GM13976 (cell line): ENCODE measurements at regions not wholly inside any gene's neighbourhood (a gene's known extent, or its start where the extent isn't known, plus 50 kb on each side); places are given as distances from the start of the nearest gene placed in this dataset.
A peak's percentile ranks its signal among the peaks of the same experiment; 100 is the strongest.
"Not testable (repeated sequence)": the region's sequence is repeated elsewhere in the genome, so short reads cannot be mapped to it uniquely, and the experiment has no call there.

ENCODE experiments used
- DNase-seq: peaks from one replicate; pipeline ENCODE4 v3.0.0; 2012; ENCODE audit warnings: low spot score
- CTCF ChIP-seq: IDR thresholded peaks from 2 replicates; pipeline ENCODE4 v1.5.1; 2012; ENCODE audit warnings: borderline replicate concordance, mild to moderate bottlenecking; ENCODE audit not compliant: insufficient read depth; ENCODE audit errors: extremely low read depth, missing control alignments, control extremely low read depth
- in situ Hi-C: fragments of 300-500 bp; cut with MboI; formaldehyde crosslinking; loops from one replicate; pipeline ENCODE4 v1.12.0; 2022; ENCODE audit warnings: low sequenced_read_pairs, mixed read lengths, inconsistent platforms; ENCODE audit not compliant: unreplicated experiment

- DNase-seq: no peak
- TF ChIP-seq CTCF: no peak
- in situ Hi-C loops: no loop called here
These were observed 64.1 kb upstream of the MMS22L start for GRCh38 chr6:97347111-97347510.

GRCh38 chr6:97361286-97361685, 78.3 kb upstream of the MMS22L start:
- no peak for DNase-seq
- TF ChIP-seq CTCF: no peak
- in situ Hi-C loops: no loop called here

- in situ Hi-C loops: no loop called here
- TF ChIP-seq CTCF: no peak
- DNase-seq: no peak
These were observed 81.3 kb upstream of the MMS22L start for GRCh38 chr6:97364327-97364726.

- DNase-seq, in situ Hi-C loops: not testable (repeated sequence)
These were observed 99.1 kb upstream of the MMS22L start for GRCh38 chr6:97382071-97382470.

- no peak for TF ChIP-seq CTCF
- DNase-seq: no peak
- in situ Hi-C loops: loop anchor here (5.0 to 10.0 kb wide), 2 partner anchors 205 to 328 kb away; no protein-coding TSS in a partner anchor
These were observed 109.7 kb upstream of the MMS22L start for GRCh38 chr6:97392735-97393134.

GRCh38 chr6:97394160-97394748, 111.2 kb upstream of the MMS22L start:
- peak; percentile 45 for DNase-seq
- TF ChIP-seq CTCF: peak; percentile 54
- in situ Hi-C loops: loop anchor here (5.0 to 10.0 kb wide), 2 partner anchors 207 to 329 kb away; no protein-coding TSS in a partner anchor

- in situ Hi-C loops: loop anchor here (10.0 kb wide), 1 partner anchor 332 kb away; no protein-coding TSS in a partner anchor
- DNase-seq: no peak
- no peak for TF ChIP-seq CTCF
These were observed 113.9 kb upstream of the MMS22L start for GRCh38 chr6:97396880-97397279.
